Stomach (tissue), 8 donors: ENCODE measurements at regions not wholly inside any gene's neighbourhood (a gene's known extent, or its start where the extent isn't known, plus 50 kb on each side); places are given as distances from the start of the nearest gene placed in this dataset.

Source experiments
- DNase-seq, 2 donors: peaks; one replicate each; pipeline versions ENCODE4 v3.0.0 to v3.0.0-alpha.2; 2013 to 2019
- H3K27ac ChIP-seq, 5 donors: fragments of 200-600 bp in 4 of 5; sonication (generic) in 4 of 5; one replicate each; pipeline ENCODE4 v1.5.1; 2013 to 2019; ENCODE audit warnings: mild to moderate bottlenecking in 1 of 5, moderate library complexity in 1 of 5
- H3K27me3 ChIP-seq, 3 donors: fragments of 200-600 bp; sonication (generic); one replicate each; pipeline ENCODE4 v1.5.1; 2017 to 2019; ENCODE audit warnings: mixed run types in 1 of 3
- H3K36me3 ChIP-seq, 4 donors: fragments of 200-600 bp; sonication (generic); 1 replicate in 3 of 4; 2 replicates in 1 of 4; pipeline ENCODE4 v1.5.1; 2016 to 2019
- H3K4me1 ChIP-seq, 4 donors: fragments of 200-600 bp; sonication (generic); one replicate each; pipeline ENCODE4 v1.5.1; 2016 to 2019
- H3K4me3 ChIP-seq, 4 donors: fragments of 200-600 bp; sonication (generic) in 3 of 4; one replicate each; pipeline ENCODE4 v1.5.1; 2016 to 2019; ENCODE audit warnings: mild to moderate bottlenecking in 1 of 4
- H3K9me3 ChIP-seq, 4 donors: fragments of 200-600 bp; sonication (generic); one replicate each; pipeline ENCODE4 v1.5.1; 2016 to 2019
- EP300 ChIP-seq: sonication (generic); formaldehyde crosslinking; IDR thresholded peaks from one replicate; pipeline ENCODE4 v1.6.1; 2017; ENCODE audit warnings: antibody characterized with exemption
- POLR2A ChIP-seq, 4 donors: fragments of 450-650 bp; IDR thresholded peaks; one replicate each; pipeline ENCODE4 v1.6.1; 2016; ENCODE audit warnings: antibody characterized with exemption in 4 of 4, control low read depth in 2 of 4, mild to moderate bottlenecking in 1 of 4, moderate library complexity in 1 of 4
- POLR2AphosphoS5 ChIP-seq, 3 donors: sonication (generic); formaldehyde crosslinking; IDR thresholded peaks; one replicate each; pipeline ENCODE4 v1.6.1; 2016; ENCODE audit warnings: antibody characterized with exemption in 3 of 3
- WGBS, 5 donors: extraction: QIAGEN DNeasy Blood & Tissue Kit in 3 of 5; methylation state at CpG; one replicate each; pipeline versions ENCODE4 v1.1.5 to v1.1.7; 2013 to 2018; 5-methylcytosine and 5-hydroxymethylcytosine counted together
- intact Hi-C: fragments of 100-400 bp; cut with DNase I; formaldehyde crosslinking; loops from one replicate; pipeline ENCODE4 v1.15.1; 2023; ENCODE audit warnings: low total_unique reads
- TF ChIP-seq, protein P1 (sequence below), 7 experiments: fragments of 450-650 bp in 4 of 7; fragments of 200-600 bp in 3 of 7; sonication (generic) in 3 of 7; IDR thresholded peaks; one replicate each; pipeline ENCODE4 v1.5.1; 2016 to 2019; ENCODE audit warnings: antibody characterized with exemption in 7 of 7, control low read depth in 2 of 7, mild to moderate bottlenecking in 1 of 7
- donor health status: healthy with polysubstance abuse.
- donor health status: Bipolar disorder and iron deficiency.
- donor health status: healthy.

DNA sequence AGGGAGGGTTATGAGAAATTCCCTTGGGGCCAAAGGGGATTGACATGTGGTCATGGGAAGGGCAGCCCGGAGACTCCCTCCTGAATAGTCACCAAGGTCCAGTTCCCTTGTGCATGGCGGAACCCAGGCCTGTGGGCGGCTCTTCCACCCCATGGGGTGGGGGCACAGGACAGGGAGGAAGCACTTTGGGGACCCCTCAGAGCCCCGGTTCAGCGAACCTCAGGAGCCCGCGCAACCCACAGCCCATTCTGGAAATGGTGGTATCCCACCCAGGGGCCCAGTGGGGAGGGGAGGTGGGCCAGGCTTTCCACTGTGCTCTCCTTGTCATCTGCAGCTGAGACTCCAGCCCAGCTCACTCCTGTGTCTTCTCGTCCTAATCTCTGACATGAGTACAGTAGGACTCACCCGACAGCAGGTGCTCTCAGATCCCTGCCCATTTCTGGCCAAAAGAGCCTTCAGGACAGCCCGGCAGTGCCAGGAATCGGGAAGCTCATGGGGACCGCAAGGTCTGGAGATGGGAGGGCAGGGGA, 255.2 kb upstream of the SFSWAP start:
- Histone ChIP-seq H3K36me3 (no peaks in the 10 kb centered on the region), H3K4me3 (no peak overlapping the region), H3K27ac (no peak overlapping the region), H3K27me3 (peaks cover 0 to 59% (median 17%) of the 10 kb centered on the region in 3 donors), H3K9me3 (peaks cover 0 to 9% (median 1%) of the 10 kb centered on the region in 4 donors), H3K4me1 (no peaks in the 10 kb centered on the region)
- no peak for TF ChIP-seq EP300
- TF ChIP-seq, protein P1, sequence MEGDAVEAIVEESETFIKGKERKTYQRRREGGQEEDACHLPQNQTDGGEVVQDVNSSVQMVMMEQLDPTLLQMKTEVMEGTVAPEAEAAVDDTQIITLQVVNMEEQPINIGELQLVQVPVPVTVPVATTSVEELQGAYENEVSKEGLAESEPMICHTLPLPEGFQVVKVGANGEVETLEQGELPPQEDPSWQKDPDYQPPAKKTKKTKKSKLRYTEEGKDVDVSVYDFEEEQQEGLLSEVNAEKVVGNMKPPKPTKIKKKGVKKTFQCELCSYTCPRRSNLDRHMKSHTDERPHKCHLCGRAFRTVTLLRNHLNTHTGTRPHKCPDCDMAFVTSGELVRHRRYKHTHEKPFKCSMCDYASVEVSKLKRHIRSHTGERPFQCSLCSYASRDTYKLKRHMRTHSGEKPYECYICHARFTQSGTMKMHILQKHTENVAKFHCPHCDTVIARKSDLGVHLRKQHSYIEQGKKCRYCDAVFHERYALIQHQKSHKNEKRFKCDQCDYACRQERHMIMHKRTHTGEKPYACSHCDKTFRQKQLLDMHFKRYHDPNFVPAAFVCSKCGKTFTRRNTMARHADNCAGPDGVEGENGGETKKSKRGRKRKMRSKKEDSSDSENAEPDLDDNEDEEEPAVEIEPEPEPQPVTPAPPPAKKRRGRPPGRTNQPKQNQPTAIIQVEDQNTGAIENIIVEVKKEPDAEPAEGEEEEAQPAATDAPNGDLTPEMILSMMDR (IDR thresholded peaks at IDR 0.05): no peak
- no peak for TF ChIP-seq POLR2A (IDR thresholded peaks at IDR 0.05)
- intact Hi-C loops: no loop called here
- 88 to 93% (median 90%) methylated on average over 9 to 12 of the region's 12 CpGs for WGBS, 5 donors
- DNase-seq: peak in 1 of 2 donors; percentile 23

DNA sequence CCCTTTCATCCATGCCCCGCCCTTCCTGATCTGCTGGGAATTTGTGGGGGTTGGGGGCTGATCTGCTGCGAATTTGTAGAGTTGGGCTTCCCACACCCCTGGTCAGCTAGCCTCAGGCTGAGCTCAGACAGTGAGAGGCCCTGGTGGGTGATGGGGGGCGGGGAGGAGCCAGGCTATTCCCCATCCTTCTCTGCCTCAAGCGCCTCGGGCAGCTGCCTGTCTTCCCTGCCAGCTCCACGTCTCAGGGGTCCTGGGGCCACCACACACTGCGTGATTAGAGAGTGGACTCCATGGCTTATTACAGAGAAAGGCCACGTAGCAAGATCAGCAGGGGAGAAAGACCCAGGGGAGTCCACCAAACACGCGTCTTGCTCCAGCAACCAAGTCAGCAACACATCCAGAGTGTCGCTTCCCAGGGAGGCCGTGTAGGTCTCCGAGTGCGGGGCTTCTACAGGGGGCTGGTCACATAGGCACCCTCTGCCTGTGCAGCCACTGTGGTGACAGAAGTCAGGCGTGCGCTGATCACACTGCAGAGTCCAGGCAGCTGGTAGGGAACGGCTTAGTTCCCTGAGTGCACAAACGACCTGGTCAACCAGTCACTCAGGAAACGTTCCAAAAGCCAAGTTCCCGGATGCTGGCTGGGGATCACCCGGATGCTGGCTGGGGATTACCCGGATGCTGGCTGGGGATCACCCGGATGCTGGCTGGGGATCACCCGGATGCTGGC, 254.4 kb upstream of the SFSWAP start:
- peak in 1 of 2 donors; percentile 18 for DNase-seq
- intact Hi-C loops: no loop called here
- 64 to 75% (median 69%) methylated on average over 10 to 24 of the region's 24 CpGs for WGBS, 5 donors

DNA sequence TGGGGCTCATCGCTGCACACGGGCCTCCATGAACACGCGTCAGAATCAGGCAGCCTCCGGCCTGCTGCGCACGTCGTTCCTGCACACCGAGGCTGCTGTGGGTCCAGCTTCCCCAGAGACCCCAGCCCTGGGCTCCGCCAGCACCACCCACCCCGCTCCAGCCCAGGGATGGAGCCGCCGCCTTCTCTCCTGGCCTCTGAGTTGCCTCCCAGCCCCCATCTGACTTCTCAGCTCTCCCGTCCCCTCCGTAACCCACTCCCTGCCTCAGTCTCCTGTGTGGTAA, 253.9 kb upstream of the SFSWAP start:
- Histone ChIP-seq H3K4me3 (no peak overlapping the region), H3K27ac (no peak overlapping the region), H3K36me3 (no peaks in the 10 kb centered on the region), H3K27me3 (peaks cover 0 to 70% (median 17%) of the 10 kb centered on the region in 3 donors), H3K4me1 (no peaks in the 10 kb centered on the region), H3K9me3 (no peaks in the 10 kb centered on the region)
- TF ChIP-seq, protein P1 (IDR thresholded peaks at IDR 0.05): no peak
- TF ChIP-seq POLR2AphosphoS5 (IDR thresholded peaks at IDR 0.05): no peak
- no peak for TF ChIP-seq EP300
- 84 to 93% (median 88%) methylated on average over 11 to 15 of the region's 15 CpGs for WGBS, 5 donors
- DNase-seq: peak in 1 of 2 donors; percentile 17
- intact Hi-C loops: no loop called here

More for the DNA sequence above, 254.4 kb upstream of the SFSWAP start:
- peaks cover 0 to 3% (median 0%) of the 10 kb centered on the region in 4 donors for H3K9me3 ChIP-seq
- peaks cover 0 to 65% (median 17%) of the 10 kb centered on the region in 3 donors for H3K27me3 ChIP-seq
- no peak overlapping the region for H3K4me3 ChIP-seq
- H3K4me1 ChIP-seq: no peaks in the 10 kb centered on the region
- TF ChIP-seq, protein P1 (IDR thresholded peaks at IDR 0.05): no peak
- TF ChIP-seq EP300 (no peak), POLR2A (IDR thresholded peaks at IDR 0.05) (no peak), POLR2AphosphoS5 (IDR thresholded peaks at IDR 0.05) (no peak)
- H3K27ac ChIP-seq: no peak overlapping the region
- H3K36me3 ChIP-seq: no peaks in the 10 kb centered on the region

DNA sequence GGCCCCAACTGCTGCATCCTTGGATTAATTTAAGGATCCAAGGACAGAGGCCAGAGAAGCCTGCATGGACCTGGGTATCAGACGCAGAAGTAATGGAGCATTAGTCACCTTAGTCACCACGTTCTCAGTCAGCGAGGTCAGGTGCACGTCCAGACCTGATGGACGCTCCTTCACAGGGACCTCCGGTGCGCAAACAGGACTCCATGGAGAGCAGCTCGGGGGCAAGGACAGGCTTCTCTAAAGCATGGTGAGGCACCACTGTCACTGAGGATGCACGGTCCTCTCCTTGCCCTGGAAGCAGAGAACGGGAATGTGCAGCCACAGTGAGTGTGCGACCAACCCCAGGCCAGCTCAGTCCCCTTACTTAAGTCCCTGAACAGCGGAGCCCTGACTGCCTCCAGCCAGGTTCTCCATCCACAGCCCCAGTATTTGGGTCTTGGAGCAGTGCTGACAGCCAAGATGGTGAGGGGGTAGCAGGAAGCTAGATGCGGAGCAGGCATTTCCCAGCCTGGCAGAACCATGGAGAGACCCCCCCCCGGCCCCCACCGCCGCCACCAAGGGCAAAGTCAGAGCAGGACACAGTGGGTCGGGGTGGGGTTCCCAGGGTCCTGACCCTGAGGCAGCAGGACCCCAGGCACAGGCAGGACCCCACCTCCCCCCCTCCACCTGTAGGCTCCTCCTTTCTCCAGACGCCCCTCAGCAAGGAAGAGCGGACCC, 253.4 kb upstream of the SFSWAP start:
- DNase-seq: peak in 1 of 2 donors; percentile 17
- Histone ChIP-seq H3K4me3 (no peak overlapping the region), H3K27me3 (peaks cover 0 to 75% (median 17%) of the 10 kb centered on the region in 3 donors), H3K9me3 (peaks cover 0 to 3% (median 0%) of the 10 kb centered on the region in 4 donors), H3K27ac (no peak overlapping the region), H3K36me3 (no peaks in the 10 kb centered on the region), H3K4me1 (no peaks in the 10 kb centered on the region)
- TF ChIP-seq POLR2AphosphoS5 (IDR thresholded peaks at IDR 0.05) (no peak), EP300 (no peak), POLR2A (IDR thresholded peaks at IDR 0.05) (no peak)
- TF ChIP-seq, protein P1 (IDR thresholded peaks at IDR 0.05): no peak
- 77 to 91% (median 82%) methylated on average over 12 to 19 of the region's 19 CpGs for WGBS, 5 donors
- intact Hi-C loops: no loop called here
